Ectodermal cell (in vitro differentiated cells): ENCODE measurements at regions not wholly inside any gene's neighbourhood (a gene's known extent, or its start where the extent isn't known, plus 50 kb on each side); places are given as distances from the start of the nearest gene placed in this dataset.
"Not testable (repeated sequence)": the region's sequence is repeated elsewhere in the genome, so short reads cannot be mapped to it uniquely, and the experiment has no call there.

Experiments
- H3K27ac ChIP-seq: 2 replicates; pipeline ENCODE4 v1.7.0; 2013; ENCODE audit warnings: mild to moderate bottlenecking, low read depth, low read length; ENCODE audit not compliant: insufficient read depth, poor library complexity, severe bottlenecking
- H3K27me3 ChIP-seq: 2 replicates; pipeline ENCODE4 v1.7.0; 2013; ENCODE audit warnings: mild to moderate bottlenecking, low read length; ENCODE audit not compliant: insufficient read depth, control insufficient read depth, poor library complexity, severe bottlenecking
- H3K36me3 ChIP-seq: one replicate; pipeline ENCODE4 v1.7.0; 2013; ENCODE audit warnings: low read length; ENCODE audit not compliant: control insufficient read depth, insufficient read depth
- H3K4me1 ChIP-seq: one replicate; pipeline ENCODE4 v1.7.0; 2013; ENCODE audit warnings: low read length; ENCODE audit not compliant: control insufficient read depth, insufficient read depth
- H3K4me3 ChIP-seq: 2 replicates; pipeline ENCODE4 v1.7.0; 2013; ENCODE audit warnings: low read depth, low read length, control low read depth; ENCODE audit not compliant: insufficient read depth
- H3K9me3 ChIP-seq: 2 replicates; pipeline ENCODE4 v1.7.0; 2013; ENCODE audit warnings: mild to moderate bottlenecking, low read length, moderate library complexity; ENCODE audit not compliant: control insufficient read depth
- WGBS, 2 experiments: methylation state at CpG; one replicate each; pipeline ENCODE4 v1.1.7; 2013; ENCODE audit warnings: missing lambda C conversion rate in 2 of 2; 5-methylcytosine and 5-hydroxymethylcytosine counted together

DNA sequence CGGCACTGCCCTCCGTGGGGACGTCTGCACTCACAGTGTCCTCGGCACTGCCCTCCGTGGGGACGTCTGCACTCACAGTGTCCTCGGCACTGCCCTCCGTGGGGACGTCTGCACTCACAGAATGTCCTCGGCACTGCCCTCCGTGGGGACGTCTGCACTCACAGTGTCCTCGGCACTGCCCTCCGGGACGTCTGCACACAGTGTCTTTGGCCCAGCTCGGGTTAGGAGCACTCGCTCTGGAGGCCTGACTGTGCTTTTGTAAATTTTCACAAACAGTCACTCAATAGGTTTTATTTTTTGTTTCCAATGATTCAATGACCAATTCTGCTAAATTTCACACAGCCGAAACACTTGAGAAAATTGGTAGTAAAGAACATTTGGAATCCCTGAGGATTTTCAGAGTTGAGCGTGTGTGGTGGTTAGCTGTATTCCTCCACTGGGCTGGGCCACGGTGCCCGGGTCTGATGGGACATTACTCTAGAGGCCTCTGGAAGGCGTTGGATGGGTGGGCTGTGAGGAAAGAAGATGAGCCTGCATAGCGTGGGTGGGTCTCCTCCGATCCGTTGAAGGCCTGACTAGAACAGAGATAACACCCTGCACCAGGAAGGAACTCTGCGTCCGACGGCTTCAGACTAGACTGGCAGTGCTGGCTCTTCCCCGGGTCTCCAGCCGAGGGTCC lies 134.8 kb downstream of the RTP5 start:
- H3K36me3 ChIP-seq, result no peaks in the 10 kb centered on the region
- H3K27ac ChIP-seq, result no peak overlapping the region
- H3K9me3 ChIP-seq, result no peaks in the 10 kb centered on the region
- H3K4me1 ChIP-seq, result no peaks in the 10 kb centered on the region
- WGBS, 2 experiments, result 89 to 90% methylated on average over 22 of the region's 30 CpGs
- no peaks in the 10 kb centered on the region for H3K27me3 ChIP-seq
- no peak overlapping the region for H3K4me3 ChIP-seq

- WGBS, 2 experiments, result 72 to 78% methylated on average over 7 of the region's 7 CpGs
- Histone ChIP-seq H3K4me1 (no peaks in the 10 kb centered on the region), H3K27me3 (no peaks in the 10 kb centered on the region), H3K27ac (no peak overlapping the region), H3K4me3 (no peak overlapping the region), H3K36me3 (no peaks in the 10 kb centered on the region), H3K9me3 (no peaks in the 10 kb centered on the region)
These were observed 135.3 kb downstream of the RTP5 start for GRCh38 chr2:242004902-242005230.

- H3K9me3 ChIP-seq, H3K27ac ChIP-seq, H3K4me3 ChIP-seq, H3K27me3 ChIP-seq, H3K36me3 ChIP-seq, H3K4me1 ChIP-seq: not testable (repeated sequence)
- 89 to 92% methylated on average over 16 to 20 of the region's 25 CpGs for WGBS, 2 experiments
These were observed 136.6 kb downstream of the RTP5 start for GRCh38 chr2:242006091-242006634.

GRCh38 chr2:242008908-242009307 lies 139.4 kb downstream of the RTP5 start:
- H3K36me3 ChIP-seq, H3K9me3 ChIP-seq, H3K27ac ChIP-seq, H3K27me3 ChIP-seq, H3K4me3 ChIP-seq, H3K4me1 ChIP-seq: not testable (repeated sequence)
- no CpG with 5 or more reads among the region's 24 CpGs for WGBS, 2 experiments

- H3K4me1 ChIP-seq, H3K27me3 ChIP-seq, H3K27ac ChIP-seq, H3K4me3 ChIP-seq, H3K9me3 ChIP-seq, H3K36me3 ChIP-seq: not testable (repeated sequence)
- 83% methylated on average over 5 of the region's 24 CpGs; no CpG with 5 or more reads in 1 of the 2 experiments for WGBS, 2 experiments
These were observed 140.3 kb downstream of the RTP5 start for GRCh38 chr2:242009846-242010245.

GRCh38 chr2:242010252-242011166 lies 141.0 kb downstream of the RTP5 start:
- WGBS, 2 experiments, result 83 to 93% methylated on average over 10 to 14 of the region's 29 CpGs
- not testable (repeated sequence) for H3K27me3 ChIP-seq, H3K4me3 ChIP-seq, H3K9me3 ChIP-seq, H3K4me1 ChIP-seq, H3K27ac ChIP-seq, H3K36me3 ChIP-seq

- Histone ChIP-seq H3K36me3 (no peaks in the 10 kb centered on the region), H3K4me1 (no peaks in the 10 kb centered on the region), H3K27me3 (no peaks in the 10 kb centered on the region), H3K4me3 (no peak overlapping the region), H3K27ac (no peak overlapping the region), H3K9me3 (no peaks in the 10 kb centered on the region)
- 88 to 89% methylated on average over 11 of the region's 11 CpGs for WGBS, 2 experiments
These were observed 141.6 kb downstream of the RTP5 start for GRCh38 chr2:242011167-242011513.

- H3K9me3 ChIP-seq, result no peaks in the 10 kb centered on the region
- 88 to 91% methylated on average over 12 of the region's 12 CpGs for WGBS, 2 experiments
- H3K4me3 ChIP-seq, result no peak overlapping the region
- no peaks in the 10 kb centered on the region for H3K36me3 ChIP-seq
- H3K27ac ChIP-seq, result no peak overlapping the region
- H3K27me3 ChIP-seq, result no peaks in the 10 kb centered on the region
- no peaks in the 10 kb centered on the region for H3K4me1 ChIP-seq
These were observed 142.0 kb downstream of the RTP5 start for GRCh38 chr2:242011516-242011915.

- no peak overlapping the region for H3K4me3 ChIP-seq
- no peaks in the 10 kb centered on the region for H3K36me3 ChIP-seq
- 92 to 93% methylated on average over 40 of the region's 40 CpGs for WGBS, 2 experiments
- H3K27me3 ChIP-seq, result no peaks in the 10 kb centered on the region
- H3K4me1 ChIP-seq, result no peaks in the 10 kb centered on the region
- no peaks in the 10 kb centered on the region for H3K9me3 ChIP-seq
- H3K27ac ChIP-seq, result no peak overlapping the region
These were observed 142.6 kb downstream of the RTP5 start for GRCh38 chr2:242011991-242012764.
